Caco-2 (cell line): ENCODE measurements at regions not wholly inside any gene's neighbourhood (a gene's known extent, or its start where the extent isn't known, plus 50 kb on each side); places are given as distances from the start of the nearest gene placed in this dataset.

Source experiments
- BruUV-seq: library from RNA; stranded (reverse); fragments of 400-500 nt; replicated peaks from 2 replicates; lab custom pipeline; 2021; lab: Mats Ljungman, UMichigan
- CTCF ChIA-PET: fragments of 300-600 bp; sonication (Branson Sonifier 250); formaldehyde crosslinking; loops from one replicate; lab custom pipeline; 2022; ENCODE audit warnings: antibody characterized with exemption; lab: Charles Lee
- POLR2A ChIA-PET: fragments of 300-600 bp; sonication (Branson Sonifier 250); formaldehyde crosslinking; loops from one replicate; lab custom pipeline; 2022; ENCODE audit warnings: antibody characterized with exemption; lab: Charles Lee
- DNase-seq, 2 experiments: peaks; one replicate each; pipeline versions ENCODE4 v3.0.0 to v3.0.0-alpha.2; 2020 to 2022
- H3K27me3 ChIP-seq: replicated peaks from 2 replicates; pipeline ENCODE4 v1.6.0; 2011; ENCODE audit warnings: low read length; ENCODE audit not compliant: control insufficient read depth, insufficient read depth
- H3K36me3 ChIP-seq: 2 replicates; pipeline ENCODE4 v1.5.1; 2011; ENCODE audit warnings: low read length; ENCODE audit not compliant: control insufficient read depth, insufficient read depth
- H3K4me1 ChIP-seq: fragments of 250-450 bp; sonication (Bioruptor Pico); 2 replicates; pipeline ENCODE4 v1.5.1; 2020; ENCODE audit warnings: mild to moderate bottlenecking
- H3K4me3 ChIP-seq: 2 replicates; pipeline ENCODE4 v1.5.1; 2011; ENCODE audit warnings: low read depth, mild to moderate bottlenecking, control low read depth, low read length
- H3K9me3 ChIP-seq: fragments of 250-450 bp; sonication (Bioruptor Pico); 2 replicates; pipeline ENCODE4 v1.5.1; 2020; ENCODE audit warnings: mild to moderate bottlenecking, moderate library complexity
- H3K27ac Mint-ChIP-seq: one replicate; pipeline ENCODE4 v1.8.0; 2022; ENCODE audit warnings: mixed read lengths; ENCODE audit not compliant: unreplicated experiment
- H3K27me3 Mint-ChIP-seq: one replicate; pipeline ENCODE4 v1.8.0; 2022; ENCODE audit warnings: mixed read lengths; ENCODE audit not compliant: insufficient read depth, unreplicated experiment
- H3K36me3 Mint-ChIP-seq: one replicate; pipeline ENCODE4 v1.8.0; 2022; ENCODE audit warnings: mild to moderate bottlenecking, mixed read lengths; ENCODE audit not compliant: insufficient read depth, unreplicated experiment
- H3K4me1 Mint-ChIP-seq: one replicate; pipeline ENCODE4 v1.8.0; 2022; ENCODE audit warnings: low read depth, mixed read lengths; ENCODE audit not compliant: unreplicated experiment
- H3K4me3 Mint-ChIP-seq: one replicate; pipeline ENCODE4 v1.8.0; 2022; ENCODE audit warnings: mild to moderate bottlenecking, moderate library complexity, mixed read lengths; ENCODE audit not compliant: unreplicated experiment
- H3K9me3 Mint-ChIP-seq: one replicate; pipeline ENCODE4 v1.8.0; 2022; ENCODE audit warnings: mixed read lengths; ENCODE audit not compliant: unreplicated experiment
- intact Hi-C: fragments of 100-400 bp; cut with micrococcal nuclease; formaldehyde crosslinking; loops from one replicate; pipeline ENCODE4 v1.10.0; 2022; ENCODE audit not compliant: unreplicated experiment
- TF ChIP-seq, protein P1 (sequence below), 2 experiments: fragments of 200-600 bp in 1 of 2; IDR thresholded peaks; 1 replicate in 1 of 2; 2 replicates in 1 of 2; pipeline versions ENCODE4 v1.5.1 to v1.8.0; 2011 to 2022; ENCODE audit warnings: antibody characterized with exemption in 1 of 2, control low read depth in 1 of 2, inconsistent platforms in 1 of 2, low read depth in 1 of 2, low read length in 1 of 2, mild to moderate bottlenecking in 1 of 2, moderate library complexity in 1 of 2; ENCODE audit not compliant: insufficient read depth in 1 of 2, severe bottlenecking in 1 of 2, unreplicated experiment in 1 of 2

GRCh38 chr3:107076946-107077345 lies 300.3 kb upstream of the CCDC54 start:
- Histone ChIP-seq H3K9me3 (no peaks in the 10 kb centered on the region), H3K4me3 (no peak overlapping the region), H3K4me1 (no peaks in the 10 kb centered on the region), H3K36me3 (no peaks in the 10 kb centered on the region), H3K27me3 (no peaks in the 10 kb centered on the region)
- no peak overlapping the region for H3K27ac Mint-ChIP-seq
- H3K9me3 Mint-ChIP-seq, result no peaks in the 10 kb centered on the region
- ChIA-PET CTCF (no interaction called here), POLR2A (no interaction called here)
- no peaks in the 10 kb centered on the region for H3K4me1 Mint-ChIP-seq
- H3K36me3 Mint-ChIP-seq, result no peaks in the 10 kb centered on the region
- BruUV-seq, result no TSS peak
- TF ChIP-seq, protein P1, sequence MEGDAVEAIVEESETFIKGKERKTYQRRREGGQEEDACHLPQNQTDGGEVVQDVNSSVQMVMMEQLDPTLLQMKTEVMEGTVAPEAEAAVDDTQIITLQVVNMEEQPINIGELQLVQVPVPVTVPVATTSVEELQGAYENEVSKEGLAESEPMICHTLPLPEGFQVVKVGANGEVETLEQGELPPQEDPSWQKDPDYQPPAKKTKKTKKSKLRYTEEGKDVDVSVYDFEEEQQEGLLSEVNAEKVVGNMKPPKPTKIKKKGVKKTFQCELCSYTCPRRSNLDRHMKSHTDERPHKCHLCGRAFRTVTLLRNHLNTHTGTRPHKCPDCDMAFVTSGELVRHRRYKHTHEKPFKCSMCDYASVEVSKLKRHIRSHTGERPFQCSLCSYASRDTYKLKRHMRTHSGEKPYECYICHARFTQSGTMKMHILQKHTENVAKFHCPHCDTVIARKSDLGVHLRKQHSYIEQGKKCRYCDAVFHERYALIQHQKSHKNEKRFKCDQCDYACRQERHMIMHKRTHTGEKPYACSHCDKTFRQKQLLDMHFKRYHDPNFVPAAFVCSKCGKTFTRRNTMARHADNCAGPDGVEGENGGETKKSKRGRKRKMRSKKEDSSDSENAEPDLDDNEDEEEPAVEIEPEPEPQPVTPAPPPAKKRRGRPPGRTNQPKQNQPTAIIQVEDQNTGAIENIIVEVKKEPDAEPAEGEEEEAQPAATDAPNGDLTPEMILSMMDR (IDR thresholded peaks at IDR 0.05; ENCODE audit: insufficient read depth in 1 of 2, low read depth in 1 of 2, low read length in 1 of 2, severe bottlenecking in 1 of 2, unreplicated experiment in 1 of 2), result no peak
- H3K27me3 Mint-ChIP-seq, result peaks cover 3% of the 10 kb centered on the region
- H3K4me3 Mint-ChIP-seq, result no peak overlapping the region
- DNase-seq, result no peak
- intact Hi-C loops, result no loop called here

DNA sequence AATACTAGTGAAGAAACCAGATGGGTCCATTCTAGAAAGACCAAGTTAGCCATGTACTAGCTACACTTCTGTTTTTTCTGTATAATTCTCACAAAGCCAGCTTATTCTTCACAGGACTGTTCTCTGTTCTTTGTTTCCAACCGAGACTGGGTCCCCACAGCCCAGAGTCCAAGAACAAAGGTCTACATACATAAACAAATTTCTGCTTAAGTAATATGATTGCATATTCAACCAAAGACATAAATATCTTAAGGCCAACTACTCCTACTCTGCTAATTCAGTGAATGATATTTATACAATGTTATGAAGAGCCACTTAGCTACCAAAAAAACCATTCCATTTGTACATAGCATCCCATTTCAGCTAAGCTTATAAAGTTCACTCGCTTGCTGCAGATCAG lies 299.8 kb upstream of the CCDC54 start:
- CTCF ChIA-PET, result no interaction called here
- no peaks in the 10 kb centered on the region for H3K27me3 ChIP-seq
- H3K4me1 Mint-ChIP-seq, result no peaks in the 10 kb centered on the region
- H3K9me3 Mint-ChIP-seq, result no peaks in the 10 kb centered on the region
- H3K36me3 ChIP-seq, result no peaks in the 10 kb centered on the region
- no peaks in the 10 kb centered on the region for H3K4me1 ChIP-seq
- no peaks in the 10 kb centered on the region for H3K36me3 Mint-ChIP-seq
- intact Hi-C loops, result no loop called here
- BruUV-seq, result no TSS peak
- H3K9me3 ChIP-seq, result no peaks in the 10 kb centered on the region
- H3K27me3 Mint-ChIP-seq, result peaks cover 3% of the 10 kb centered on the region
- POLR2A ChIA-PET, result no interaction called here
- DNase-seq, result no peak
- H3K27ac Mint-ChIP-seq, result no peak overlapping the region
- TF ChIP-seq, protein P1 (IDR thresholded peaks at IDR 0.05; ENCODE audit: insufficient read depth in 1 of 2, low read depth in 1 of 2, low read length in 1 of 2, severe bottlenecking in 1 of 2, unreplicated experiment in 1 of 2), result no peak
- H3K4me3 ChIP-seq, result no peak overlapping the region
- H3K4me3 Mint-ChIP-seq, result no peak overlapping the region

GRCh38 chr3:107082527-107082926 lies 294.7 kb upstream of the CCDC54 start:
- no peak overlapping the region for H3K4me3 ChIP-seq
- H3K36me3 ChIP-seq, result no peaks in the 10 kb centered on the region
- no peaks in the 10 kb centered on the region for H3K4me1 ChIP-seq
- Mint-ChIP-seq H3K27ac (no peak overlapping the region), H3K4me3 (no peak overlapping the region), H3K4me1 (no peaks in the 10 kb centered on the region), H3K27me3 (peaks cover 3% of the 10 kb centered on the region), H3K36me3 (no peaks in the 10 kb centered on the region), H3K9me3 (no peaks in the 10 kb centered on the region)
- no peaks in the 10 kb centered on the region for H3K9me3 ChIP-seq
- TF ChIP-seq, protein P1 (IDR thresholded peaks at IDR 0.05; ENCODE audit: insufficient read depth in 1 of 2, low read depth in 1 of 2, low read length in 1 of 2, severe bottlenecking in 1 of 2, unreplicated experiment in 1 of 2), result no peak
- intact Hi-C loops, result no loop called here
- CTCF ChIA-PET, result no interaction called here
- no peak for DNase-seq
- no TSS peak for BruUV-seq
- H3K27me3 ChIP-seq, result no peaks in the 10 kb centered on the region
- POLR2A ChIA-PET, result no interaction called here
